ENCODE measurements at regions not wholly inside any gene's neighbourhood (a gene's known extent, or its start where the extent isn't known, plus 50 kb on each side); places are given as distances from the start of the nearest gene placed in this dataset.

DNA sequence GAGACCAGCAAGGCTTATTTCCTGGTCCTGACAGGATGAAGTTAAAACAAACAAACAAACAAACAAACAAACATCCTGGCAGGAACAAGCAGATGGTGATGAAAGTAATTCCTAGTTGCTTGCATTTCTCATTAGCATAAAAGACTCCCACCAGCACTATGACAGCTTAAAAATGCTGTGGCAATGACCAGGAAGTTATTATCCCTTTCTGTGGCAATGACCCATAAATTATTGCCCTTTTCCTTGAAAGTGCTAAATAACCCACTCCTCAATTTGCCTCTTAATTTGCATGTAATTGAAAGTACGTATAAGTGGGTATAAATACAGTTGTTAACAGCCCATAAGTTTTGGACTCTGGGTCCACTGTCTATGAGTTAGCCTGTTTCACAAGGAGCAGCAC is 727.6 kb upstream of the NEGR1 start:
- H3K4me1 ChIP-seq: no peaks in the 10 kb centered on the region
- TF ChIP-seq EHMT2 (IDR thresholded peaks at IDR 0.05; ENCODE audit: low read depth): no peak
- TF ChIP-seq, protein P1, sequence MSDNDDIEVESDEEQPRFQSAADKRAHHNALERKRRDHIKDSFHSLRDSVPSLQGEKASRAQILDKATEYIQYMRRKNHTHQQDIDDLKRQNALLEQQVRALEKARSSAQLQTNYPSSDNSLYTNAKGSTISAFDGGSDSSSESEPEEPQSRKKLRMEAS (IDR thresholded peaks at IDR 0.05): no peak
- no peak for TF ChIP-seq POLR2A (IDR thresholded peaks at IDR 0.05; ENCODE audit: low read length)
- no peak for TF ChIP-seq RAD21 (conservative IDR thresholded peaks at IDR 0.05 in 1 of 2, IDR thresholded peaks at IDR 0.05 in 1 of 2)
- TF ChIP-seq RARB (CRISPR knock-in tag; IDR thresholded peaks at IDR 0.05): no peak
- no peak for TF ChIP-seq CHD4 (IDR thresholded peaks at IDR 0.05; ENCODE audit: borderline replicate concordance)
- TF ChIP-seq TFCP2L1 (CRISPR knock-in tag; IDR thresholded peaks at IDR 0.05): no peak
- no peak for TF ChIP-seq CEBPB (IDR thresholded peaks at IDR 0.05)
- no peak for TF ChIP-seq ZFP36 (IDR thresholded peaks at IDR 0.05; ENCODE audit: borderline replicate concordance, partially characterized antibody)
- no peak for TF ChIP-seq PHF8 (IDR thresholded peaks at IDR 0.05; ENCODE audit: borderline replicate concordance, low read depth)
- TF ChIP-seq, protein P2, sequence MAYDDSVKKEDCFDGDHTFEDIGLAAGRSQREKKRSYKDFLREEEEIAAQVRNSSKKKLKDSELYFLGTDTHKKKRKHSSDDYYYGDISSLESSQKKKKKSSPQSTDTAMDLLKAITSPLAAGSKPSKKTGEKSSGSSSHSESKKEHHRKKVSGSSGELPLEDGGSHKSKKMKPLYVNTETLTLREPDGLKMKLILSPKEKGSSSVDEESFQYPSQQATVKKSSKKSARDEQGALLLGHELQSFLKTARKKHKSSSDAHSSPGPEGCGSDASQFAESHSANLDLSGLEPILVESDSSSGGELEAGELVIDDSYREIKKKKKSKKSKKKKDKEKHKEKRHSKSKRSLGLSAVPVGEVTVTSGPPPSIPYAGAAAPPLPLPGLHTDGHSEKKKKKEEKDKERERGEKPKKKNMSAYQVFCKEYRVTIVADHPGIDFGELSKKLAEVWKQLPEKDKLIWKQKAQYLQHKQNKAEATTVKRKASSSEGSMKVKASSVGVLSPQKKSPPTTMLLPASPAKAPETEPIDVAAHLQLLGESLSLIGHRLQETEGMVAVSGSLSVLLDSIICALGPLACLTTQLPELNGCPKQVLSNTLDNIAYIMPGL (CRISPR knock-in tag; IDR thresholded peaks at IDR 0.05; ENCODE audit: borderline replicate concordance): no peak
- no peak for TF ChIP-seq HOXA7 (CRISPR knock-in tag; IDR thresholded peaks at IDR 0.05)
- TF ChIP-seq CHD2 (IDR thresholded peaks at IDR 0.05; ENCODE audit: low read length, partially characterized antibody): no peak
- no peak for TF ChIP-seq NR3C1 (IDR thresholded peaks at IDR 0.05)
- TF ChIP-seq FOSL2 (IDR thresholded peaks at IDR 0.05): no peak
- TF ChIP-seq FOSL2 (CRISPR knock-in tag; IDR thresholded peaks at IDR 0.05): no peak
- TF ChIP-seq FOXS1 (CRISPR knock-in tag; IDR thresholded peaks at IDR 0.05): no peak
- FAIRE-seq (no peak), DNase-seq (ENCODE audit: low read depth in 1 of 2, low spot score in 1 of 2) (no peak), ATAC-seq (no peak)
- POLR2A ChIA-PET: no interaction called here
- H3K27ac ChIP-seq: no peak overlapping the region
- H3K4me2 ChIP-seq: no peak overlapping the region
- no peak overlapping the region for H3K4me3 ChIP-seq
- CTCF ChIA-PET: no interaction called here
- no peaks in the 10 kb centered on the region for H3K9me3 ChIP-seq
- WGBS (ENCODE audit: missing lambda C conversion rate): 0% methylated on average over 1 of the region's 1 CpG

DNA sequence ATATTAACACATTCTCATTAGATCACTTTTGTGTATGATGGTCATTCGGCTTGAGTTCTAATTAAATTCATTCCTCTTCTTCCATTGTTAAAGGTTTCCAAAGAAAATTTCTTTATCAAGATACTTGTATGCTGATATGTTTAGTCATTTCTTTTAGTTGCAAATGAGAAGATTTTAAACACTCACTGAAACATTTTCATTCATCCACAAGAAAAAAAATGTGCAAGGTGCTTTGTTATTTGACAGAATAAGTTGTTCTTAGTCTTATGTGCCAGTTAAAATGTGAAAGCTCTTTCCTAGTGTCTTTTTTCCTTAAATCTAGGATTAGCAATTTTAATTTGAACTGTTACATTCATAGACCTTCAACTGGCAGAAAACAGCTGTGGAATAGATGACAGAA is 727.0 kb upstream of the NEGR1 start:
- DNase-seq (ENCODE audit: low read depth in 1 of 2, low spot score in 1 of 2): no peak
- ATAC-seq: no peak
- H3K9me3 ChIP-seq: no peaks in the 10 kb centered on the region
- H3K4me1 ChIP-seq: no peaks in the 10 kb centered on the region
- ChIA-PET POLR2A (no interaction called here), CTCF (no interaction called here)
- FAIRE-seq: no peak
- TF ChIP-seq HOXB13 (CRISPR knock-in tag; IDR thresholded peaks at IDR 0.05; ENCODE audit: low read depth) (no peak), MAZ (IDR thresholded peaks at IDR 0.05; ENCODE audit: borderline replicate concordance, low read depth, low read length) (no peak), POLR2AphosphoS2 (conservative IDR thresholded peaks at IDR 0.05; ENCODE audit: low read length) (no peak), KDM1A (IDR thresholded peaks at IDR 0.05; ENCODE audit: low read depth) (no peak), JUNB (IDR thresholded peaks at IDR 0.05) (no peak), POLR2A (IDR thresholded peaks at IDR 0.05; ENCODE audit: low read length) (no peak), HOXB5 (CRISPR knock-in tag; IDR thresholded peaks at IDR 0.05) (no peak), TFCP2L1 (CRISPR knock-in tag; IDR thresholded peaks at IDR 0.05) (no peak), ZNF302 (CRISPR knock-in tag; IDR thresholded peaks at IDR 0.05) (no peak), RFX5 (IDR thresholded peaks at IDR 0.05) (no peak), CBX8 (IDR thresholded peaks at IDR 0.05) (no peak), RARB (CRISPR knock-in tag; IDR thresholded peaks at IDR 0.05) (no peak), CBX2 (IDR thresholded peaks at IDR 0.05; ENCODE audit: borderline replicate concordance, low read depth) (no peak)
- TF ChIP-seq, protein P3, sequence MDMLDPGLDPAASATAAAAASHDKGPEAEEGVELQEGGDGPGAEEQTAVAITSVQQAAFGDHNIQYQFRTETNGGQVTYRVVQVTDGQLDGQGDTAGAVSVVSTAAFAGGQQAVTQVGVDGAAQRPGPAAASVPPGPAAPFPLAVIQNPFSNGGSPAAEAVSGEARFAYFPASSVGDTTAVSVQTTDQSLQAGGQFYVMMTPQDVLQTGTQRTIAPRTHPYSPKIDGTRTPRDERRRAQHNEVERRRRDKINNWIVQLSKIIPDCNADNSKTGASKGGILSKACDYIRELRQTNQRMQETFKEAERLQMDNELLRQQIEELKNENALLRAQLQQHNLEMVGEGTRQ (IDR thresholded peaks at IDR 0.05): no peak
- TF ChIP-seq, protein P4, sequence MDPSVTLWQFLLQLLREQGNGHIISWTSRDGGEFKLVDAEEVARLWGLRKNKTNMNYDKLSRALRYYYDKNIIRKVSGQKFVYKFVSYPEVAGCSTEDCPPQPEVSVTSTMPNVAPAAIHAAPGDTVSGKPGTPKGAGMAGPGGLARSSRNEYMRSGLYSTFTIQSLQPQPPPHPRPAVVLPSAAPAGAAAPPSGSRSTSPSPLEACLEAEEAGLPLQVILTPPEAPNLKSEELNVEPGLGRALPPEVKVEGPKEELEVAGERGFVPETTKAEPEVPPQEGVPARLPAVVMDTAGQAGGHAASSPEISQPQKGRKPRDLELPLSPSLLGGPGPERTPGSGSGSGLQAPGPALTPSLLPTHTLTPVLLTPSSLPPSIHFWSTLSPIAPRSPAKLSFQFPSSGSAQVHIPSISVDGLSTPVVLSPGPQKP (IDR thresholded peaks at IDR 0.05; ENCODE audit: low read depth, low read length): no peak
- TF ChIP-seq, protein P2 (CRISPR knock-in tag; IDR thresholded peaks at IDR 0.05; ENCODE audit: borderline replicate concordance): no peak
- TF ChIP-seq, protein P5, sequence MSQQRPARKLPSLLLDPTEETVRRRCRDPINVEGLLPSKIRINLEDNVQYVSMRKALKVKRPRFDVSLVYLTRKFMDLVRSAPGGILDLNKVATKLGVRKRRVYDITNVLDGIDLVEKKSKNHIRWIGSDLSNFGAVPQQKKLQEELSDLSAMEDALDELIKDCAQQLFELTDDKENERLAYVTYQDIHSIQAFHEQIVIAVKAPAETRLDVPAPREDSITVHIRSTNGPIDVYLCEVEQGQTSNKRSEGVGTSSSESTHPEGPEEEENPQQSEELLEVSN (IDR thresholded peaks at IDR 0.05; ENCODE audit: borderline replicate concordance, low read depth): no peak
- no peak overlapping the region for H3K4me3 ChIP-seq
- H3K27ac ChIP-seq: no peak overlapping the region
- 5% methylated on average over 1 of the region's 1 CpG for WGBS (ENCODE audit: missing lambda C conversion rate)
- H3K4me2 ChIP-seq: no peak overlapping the region
